ENCODE measurements at regions not wholly inside any gene's neighbourhood (a gene's known extent, or its start where the extent isn't known, plus 50 kb on each side); places are given as distances from the start of the nearest gene placed in this dataset.

DNA sequence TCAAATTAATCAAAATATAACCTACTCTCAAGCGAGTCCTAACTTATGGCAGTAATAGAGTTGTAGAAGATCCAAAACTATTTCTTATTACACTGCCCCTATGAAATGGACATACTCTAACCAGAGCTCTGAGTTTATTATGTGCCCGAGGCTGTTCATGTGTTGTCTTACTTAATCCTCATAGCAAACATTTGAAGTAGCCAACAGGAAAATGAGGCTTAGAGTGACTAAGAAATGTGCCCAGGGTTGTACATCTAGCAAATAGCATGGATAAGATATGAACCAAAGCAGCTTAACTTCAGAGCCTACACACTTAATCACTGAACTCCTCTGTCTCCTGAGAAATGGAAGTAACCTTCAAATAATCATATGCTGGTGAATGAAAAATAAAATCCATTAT, 1551.7 kb downstream of the MAT2B start:
- TF ChIP-seq, protein P1, sequence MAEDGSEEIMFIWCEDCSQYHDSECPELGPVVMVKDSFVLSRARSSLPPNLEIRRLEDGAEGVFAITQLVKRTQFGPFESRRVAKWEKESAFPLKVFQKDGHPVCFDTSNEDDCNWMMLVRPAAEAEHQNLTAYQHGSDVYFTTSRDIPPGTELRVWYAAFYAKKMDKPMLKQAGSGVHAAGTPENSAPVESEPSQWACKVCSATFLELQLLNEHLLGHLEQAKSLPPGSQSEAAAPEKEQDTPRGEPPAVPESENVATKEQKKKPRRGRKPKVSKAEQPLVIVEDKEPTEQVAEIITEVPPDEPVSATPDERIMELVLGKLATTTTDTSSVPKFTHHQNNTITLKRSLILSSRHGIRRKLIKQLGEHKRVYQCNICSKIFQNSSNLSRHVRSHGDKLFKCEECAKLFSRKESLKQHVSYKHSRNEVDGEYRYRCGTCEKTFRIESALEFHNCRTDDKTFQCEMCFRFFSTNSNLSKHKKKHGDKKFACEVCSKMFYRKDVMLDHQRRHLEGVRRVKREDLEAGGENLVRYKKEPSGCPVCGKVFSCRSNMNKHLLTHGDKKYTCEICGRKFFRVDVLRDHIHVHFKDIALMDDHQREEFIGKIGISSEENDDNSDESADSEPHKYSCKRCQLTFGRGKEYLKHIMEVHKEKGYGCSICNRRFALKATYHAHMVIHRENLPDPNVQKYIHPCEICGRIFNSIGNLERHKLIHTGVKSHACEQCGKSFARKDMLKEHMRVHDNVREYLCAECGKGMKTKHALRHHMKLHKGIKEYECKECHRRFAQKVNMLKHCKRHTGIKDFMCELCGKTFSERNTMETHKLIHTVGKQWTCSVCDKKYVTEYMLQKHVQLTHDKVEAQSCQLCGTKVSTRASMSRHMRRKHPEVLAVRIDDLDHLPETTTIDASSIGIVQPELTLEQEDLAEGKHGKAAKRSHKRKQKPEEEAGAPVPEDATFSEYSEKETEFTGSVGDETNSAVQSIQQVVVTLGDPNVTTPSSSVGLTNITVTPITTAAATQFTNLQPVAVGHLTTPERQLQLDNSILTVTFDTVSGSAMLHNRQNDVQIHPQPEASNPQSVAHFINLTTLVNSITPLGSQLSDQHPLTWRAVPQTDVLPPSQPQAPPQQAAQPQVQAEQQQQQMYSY (CRISPR knock-in tag; IDR thresholded peaks at IDR 0.05), result no peak
- TF ChIP-seq, protein P2, sequence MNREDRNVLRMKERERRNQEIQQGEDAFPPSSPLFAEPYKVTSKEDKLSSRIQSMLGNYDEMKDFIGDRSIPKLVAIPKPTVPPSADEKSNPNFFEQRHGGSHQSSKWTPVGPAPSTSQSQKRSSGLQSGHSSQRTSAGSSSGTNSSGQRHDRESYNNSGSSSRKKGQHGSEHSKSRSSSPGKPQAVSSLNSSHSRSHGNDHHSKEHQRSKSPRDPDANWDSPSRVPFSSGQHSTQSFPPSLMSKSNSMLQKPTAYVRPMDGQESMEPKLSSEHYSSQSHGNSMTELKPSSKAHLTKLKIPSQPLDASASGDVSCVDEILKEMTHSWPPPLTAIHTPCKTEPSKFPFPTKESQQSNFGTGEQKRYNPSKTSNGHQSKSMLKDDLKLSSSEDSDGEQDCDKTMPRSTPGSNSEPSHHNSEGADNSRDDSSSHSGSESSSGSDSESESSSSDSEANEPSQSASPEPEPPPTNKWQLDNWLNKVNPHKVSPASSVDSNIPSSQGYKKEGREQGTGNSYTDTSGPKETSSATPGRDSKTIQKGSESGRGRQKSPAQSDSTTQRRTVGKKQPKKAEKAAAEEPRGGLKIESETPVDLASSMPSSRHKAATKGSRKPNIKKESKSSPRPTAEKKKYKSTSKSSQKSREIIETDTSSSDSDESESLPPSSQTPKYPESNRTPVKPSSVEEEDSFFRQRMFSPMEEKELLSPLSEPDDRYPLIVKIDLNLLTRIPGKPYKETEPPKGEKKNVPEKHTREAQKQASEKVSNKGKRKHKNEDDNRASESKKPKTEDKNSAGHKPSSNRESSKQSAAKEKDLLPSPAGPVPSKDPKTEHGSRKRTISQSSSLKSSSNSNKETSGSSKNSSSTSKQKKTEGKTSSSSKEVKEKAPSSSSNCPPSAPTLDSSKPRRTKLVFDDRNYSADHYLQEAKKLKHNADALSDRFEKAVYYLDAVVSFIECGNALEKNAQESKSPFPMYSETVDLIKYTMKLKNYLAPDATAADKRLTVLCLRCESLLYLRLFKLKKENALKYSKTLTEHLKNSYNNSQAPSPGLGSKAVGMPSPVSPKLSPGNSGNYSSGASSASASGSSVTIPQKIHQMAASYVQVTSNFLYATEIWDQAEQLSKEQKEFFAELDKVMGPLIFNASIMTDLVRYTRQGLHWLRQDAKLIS (CRISPR knock-in tag; IDR thresholded peaks at IDR 0.05; ENCODE audit: borderline replicate concordance), result no peak
- TF ChIP-seq CREB1 (CRISPR knock-in tag; IDR thresholded peaks at IDR 0.05) (no peak), ATF1 (CRISPR knock-in tag; IDR thresholded peaks at IDR 0.05) (no peak), RELA (CRISPR knock-in tag; IDR thresholded peaks at IDR 0.05; ENCODE audit: borderline replicate concordance) (no peak), PRRX2 (CRISPR knock-in tag; IDR thresholded peaks at IDR 0.05) (no peak)
- TF ChIP-seq, protein P3, sequence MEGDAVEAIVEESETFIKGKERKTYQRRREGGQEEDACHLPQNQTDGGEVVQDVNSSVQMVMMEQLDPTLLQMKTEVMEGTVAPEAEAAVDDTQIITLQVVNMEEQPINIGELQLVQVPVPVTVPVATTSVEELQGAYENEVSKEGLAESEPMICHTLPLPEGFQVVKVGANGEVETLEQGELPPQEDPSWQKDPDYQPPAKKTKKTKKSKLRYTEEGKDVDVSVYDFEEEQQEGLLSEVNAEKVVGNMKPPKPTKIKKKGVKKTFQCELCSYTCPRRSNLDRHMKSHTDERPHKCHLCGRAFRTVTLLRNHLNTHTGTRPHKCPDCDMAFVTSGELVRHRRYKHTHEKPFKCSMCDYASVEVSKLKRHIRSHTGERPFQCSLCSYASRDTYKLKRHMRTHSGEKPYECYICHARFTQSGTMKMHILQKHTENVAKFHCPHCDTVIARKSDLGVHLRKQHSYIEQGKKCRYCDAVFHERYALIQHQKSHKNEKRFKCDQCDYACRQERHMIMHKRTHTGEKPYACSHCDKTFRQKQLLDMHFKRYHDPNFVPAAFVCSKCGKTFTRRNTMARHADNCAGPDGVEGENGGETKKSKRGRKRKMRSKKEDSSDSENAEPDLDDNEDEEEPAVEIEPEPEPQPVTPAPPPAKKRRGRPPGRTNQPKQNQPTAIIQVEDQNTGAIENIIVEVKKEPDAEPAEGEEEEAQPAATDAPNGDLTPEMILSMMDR (IDR thresholded peaks at IDR 0.05), result no peak
- TF ChIP-seq, protein P4, sequence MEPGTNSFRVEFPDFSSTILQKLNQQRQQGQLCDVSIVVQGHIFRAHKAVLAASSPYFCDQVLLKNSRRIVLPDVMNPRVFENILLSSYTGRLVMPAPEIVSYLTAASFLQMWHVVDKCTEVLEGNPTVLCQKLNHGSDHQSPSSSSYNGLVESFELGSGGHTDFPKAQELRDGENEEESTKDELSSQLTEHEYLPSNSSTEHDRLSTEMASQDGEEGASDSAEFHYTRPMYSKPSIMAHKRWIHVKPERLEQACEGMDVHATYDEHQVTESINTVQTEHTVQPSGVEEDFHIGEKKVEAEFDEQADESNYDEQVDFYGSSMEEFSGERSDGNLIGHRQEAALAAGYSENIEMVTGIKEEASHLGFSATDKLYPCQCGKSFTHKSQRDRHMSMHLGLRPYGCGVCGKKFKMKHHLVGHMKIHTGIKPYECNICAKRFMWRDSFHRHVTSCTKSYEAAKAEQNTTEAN (CRISPR knock-in tag; IDR thresholded peaks at IDR 0.05), result no peak
